ENCODE measurements at regions not wholly inside any gene's neighbourhood (a gene's known extent, or its start where the extent isn't known, plus 50 kb on each side); places are given as distances from the start of the nearest gene placed in this dataset.

DNA sequence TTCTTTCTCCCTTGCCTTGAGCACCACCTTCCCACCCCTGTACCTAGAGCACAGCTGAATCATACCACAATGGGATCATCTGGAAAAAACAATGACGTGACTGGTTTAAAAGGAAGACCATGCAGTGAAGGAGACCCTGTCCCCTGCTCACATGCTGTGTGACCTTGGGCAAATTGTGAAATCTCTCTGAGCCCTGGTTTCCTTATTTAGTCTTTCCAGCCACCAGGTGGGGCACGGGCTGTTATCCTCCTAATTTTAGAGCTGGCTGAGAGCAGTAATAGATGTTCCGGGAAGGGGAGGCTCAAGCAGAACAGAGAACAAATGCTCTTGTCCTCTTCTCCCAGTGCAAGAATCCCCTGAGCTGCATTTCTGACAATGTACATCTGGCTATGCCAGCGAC is 198.3 kb downstream of the RPS24 start:
- TF ChIP-seq, protein P1, sequence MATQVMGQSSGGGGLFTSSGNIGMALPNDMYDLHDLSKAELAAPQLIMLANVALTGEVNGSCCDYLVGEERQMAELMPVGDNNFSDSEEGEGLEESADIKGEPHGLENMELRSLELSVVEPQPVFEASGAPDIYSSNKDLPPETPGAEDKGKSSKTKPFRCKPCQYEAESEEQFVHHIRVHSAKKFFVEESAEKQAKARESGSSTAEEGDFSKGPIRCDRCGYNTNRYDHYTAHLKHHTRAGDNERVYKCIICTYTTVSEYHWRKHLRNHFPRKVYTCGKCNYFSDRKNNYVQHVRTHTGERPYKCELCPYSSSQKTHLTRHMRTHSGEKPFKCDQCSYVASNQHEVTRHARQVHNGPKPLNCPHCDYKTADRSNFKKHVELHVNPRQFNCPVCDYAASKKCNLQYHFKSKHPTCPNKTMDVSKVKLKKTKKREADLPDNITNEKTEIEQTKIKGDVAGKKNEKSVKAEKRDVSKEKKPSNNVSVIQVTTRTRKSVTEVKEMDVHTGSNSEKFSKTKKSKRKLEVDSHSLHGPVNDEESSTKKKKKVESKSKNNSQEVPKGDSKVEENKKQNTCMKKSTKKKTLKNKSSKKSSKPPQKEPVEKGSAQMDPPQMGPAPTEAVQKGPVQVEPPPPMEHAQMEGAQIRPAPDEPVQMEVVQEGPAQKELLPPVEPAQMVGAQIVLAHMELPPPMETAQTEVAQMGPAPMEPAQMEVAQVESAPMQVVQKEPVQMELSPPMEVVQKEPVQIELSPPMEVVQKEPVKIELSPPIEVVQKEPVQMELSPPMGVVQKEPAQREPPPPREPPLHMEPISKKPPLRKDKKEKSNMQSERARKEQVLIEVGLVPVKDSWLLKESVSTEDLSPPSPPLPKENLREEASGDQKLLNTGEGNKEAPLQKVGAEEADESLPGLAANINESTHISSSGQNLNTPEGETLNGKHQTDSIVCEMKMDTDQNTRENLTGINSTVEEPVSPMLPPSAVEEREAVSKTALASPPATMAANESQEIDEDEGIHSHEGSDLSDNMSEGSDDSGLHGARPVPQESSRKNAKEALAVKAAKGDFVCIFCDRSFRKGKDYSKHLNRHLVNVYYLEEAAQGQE (IDR thresholded peaks at IDR 0.05; ENCODE audit: insufficient read depth in 1 of 2, low read depth in 2 of 2, low read length in 2 of 2), result no peak
- no peak for TF ChIP-seq SIN3A (IDR thresholded peaks at IDR 0.05; ENCODE audit: borderline replicate concordance, insufficient read depth, low read length)
- TF ChIP-seq POLR2AphosphoS5 (IDR thresholded peaks at IDR 0.05; ENCODE audit: low read depth, low read length), result no peak
- no peak for TF ChIP-seq TAF1 (IDR thresholded peaks at IDR 0.05; ENCODE audit: borderline replicate concordance, insufficient read depth, low read length)
- no peak for TF ChIP-seq FOXP2 (optimal IDR thresholded peaks at IDR 0.05; ENCODE audit: borderline replicate concordance, extremely low read depth, extremely low read length, insufficient read depth)
